Ascending aorta (tissue), 2 donors: ENCODE measurements at regions not wholly inside any gene's neighbourhood (a gene's known extent, or its start where the extent isn't known, plus 50 kb on each side); places are given as distances from the start of the nearest gene placed in this dataset.

Experiments used
- DNase-seq, 2 donors: peaks; one replicate each; pipeline ENCODE4 v3.0.0-alpha.2; 2019; ENCODE audit warnings: low spot score in 2 of 2
- H3K27ac ChIP-seq, 2 donors: fragments of 200-600 bp; sonication (generic); one replicate each; pipeline ENCODE4 v1.5.1; 2016 to 2017; ENCODE audit warnings: mild to moderate bottlenecking in 1 of 2
- H3K27me3 ChIP-seq: fragments of 200-600 bp; sonication (generic); one replicate; pipeline ENCODE4 v1.5.1; 2017
- H3K36me3 ChIP-seq, 2 donors: fragments of 200-600 bp; sonication (generic); one replicate each; pipeline ENCODE4 v1.5.1; 2016
- H3K4me1 ChIP-seq, 2 donors: fragments of 200-600 bp; sonication (generic); one replicate each; pipeline ENCODE4 v1.5.1; 2016 to 2017; ENCODE audit warnings: mild to moderate bottlenecking in 1 of 2
- H3K4me3 ChIP-seq, 2 donors: fragments of 200-600 bp; sonication (generic); one replicate each; pipeline ENCODE4 v1.5.1; 2016 to 2017; ENCODE audit warnings: mild to moderate bottlenecking in 1 of 2
- H3K9me3 ChIP-seq, 2 donors: fragments of 200-600 bp; sonication (generic); one replicate each; pipeline ENCODE4 v1.5.1; 2016
- CTCF ChIP-seq, 3 experiments: fragments of 200-600 bp in 2 of 3; fragments of 450-650 bp in 1 of 3; sonication (generic) in 2 of 3; IDR thresholded peaks; one replicate each; pipeline ENCODE4 v1.5.1; 2016 to 2019; ENCODE audit warnings: antibody characterized with exemption in 3 of 3, mild to moderate bottlenecking in 1 of 3, moderate library complexity in 1 of 3
- intact Hi-C: fragments of 100-400 bp; cut with DNase I; formaldehyde crosslinking; loops from one replicate; pipeline ENCODE4 v1.15.1; 2023

- peaks cover 6 to 18% of the 10 kb centered on the region in 2 donors for H3K4me1 ChIP-seq
- no peaks in the 10 kb centered on the region for H3K36me3 ChIP-seq
- no peaks in the 10 kb centered on the region for H3K27me3 ChIP-seq
- TF ChIP-seq CTCF (IDR thresholded peaks at IDR 0.05) = no peak
- H3K4me3 ChIP-seq = no peak overlapping the region
- H3K9me3 ChIP-seq = no peaks in the 10 kb centered on the region
- no peak for DNase-seq
- no peak overlapping the region for H3K27ac ChIP-seq
- intact Hi-C loops = loop anchor here (10.0 kb wide), 1 partner anchor 515 kb away; the partner anchor contains the start of gene ZMIZ1
These were observed 515.7 kb downstream of the RPS24 start for GRCh38 chr10:78549140-78549935.

GRCh38 chr10:78550090-78550489 is 516.4 kb downstream of the RPS24 start:
- no peak overlapping the region for H3K27ac ChIP-seq
- H3K4me3 ChIP-seq = no peak overlapping the region
- H3K36me3 ChIP-seq = no peaks in the 10 kb centered on the region
- no peak for DNase-seq
- no peaks in the 10 kb centered on the region for H3K27me3 ChIP-seq
- no peaks in the 10 kb centered on the region for H3K9me3 ChIP-seq
- intact Hi-C loops = no loop called here
- TF ChIP-seq CTCF (IDR thresholded peaks at IDR 0.05) = no peak
- peaks cover 6 to 18% of the 10 kb centered on the region in 2 donors for H3K4me1 ChIP-seq

- H3K4me1 ChIP-seq = peaks cover 6 to 18% of the 10 kb centered on the region in 2 donors
- H3K27me3 ChIP-seq = no peaks in the 10 kb centered on the region
- H3K9me3 ChIP-seq = no peaks in the 10 kb centered on the region
- H3K36me3 ChIP-seq = no peaks in the 10 kb centered on the region
- TF ChIP-seq CTCF (IDR thresholded peaks at IDR 0.05) = no peak
- no peak for DNase-seq
- intact Hi-C loops = no loop called here
- no peak overlapping the region for H3K4me3 ChIP-seq
- no peak overlapping the region for H3K27ac ChIP-seq
These were observed 517.1 kb downstream of the RPS24 start for GRCh38 chr10:78550716-78551115.

GRCh38 chr10:78551184-78552005 is 517.4 kb upstream of the ZMIZ1 start:
- intact Hi-C loops = no loop called here
- H3K4me3 ChIP-seq = no peak overlapping the region
- peaks cover 6 to 18% of the 10 kb centered on the region in 2 donors for H3K4me1 ChIP-seq
- no peak for TF ChIP-seq CTCF (IDR thresholded peaks at IDR 0.05)
- no peaks in the 10 kb centered on the region for H3K36me3 ChIP-seq
- no peaks in the 10 kb centered on the region for H3K9me3 ChIP-seq
- DNase-seq = no peak
- H3K27me3 ChIP-seq = no peaks in the 10 kb centered on the region
- H3K27ac ChIP-seq = no peak overlapping the region

GRCh38 chr10:78552261-78552811 is 516.4 kb upstream of the ZMIZ1 start:
- Histone ChIP-seq H3K27me3 (no peaks in the 10 kb centered on the region), H3K4me1 (peaks cover 6 to 18% of the 10 kb centered on the region in 2 donors), H3K9me3 (no peaks in the 10 kb centered on the region), H3K4me3 (no peak overlapping the region), H3K36me3 (no peaks in the 10 kb centered on the region), H3K27ac (peak overlapping the region; percentile 29 to 44)
- DNase-seq = peak; percentile 21 to 79
- TF ChIP-seq CTCF (IDR thresholded peaks at IDR 0.05) = no peak
- intact Hi-C loops = no loop called here
